VCaP (cell line): ENCODE measurements at regions not wholly inside any gene's neighbourhood (a gene's known extent, or its start where the extent isn't known, plus 50 kb on each side); places are given as distances from the start of the nearest gene placed in this dataset.
A peak's percentile ranks its signal among the peaks of the same experiment; 100 is the strongest.

Source experiments
- H3K27ac ChIP-seq: fragments of 450-650 bp; 2 replicates; pipeline ENCODE4 v1.5.1; 2017
- CTCF ChIP-seq: fragments of 450-650 bp; conservative IDR thresholded peaks from 2 replicates; pipeline ENCODE4 v1.5.1; 2017; ENCODE audit warnings: mild to moderate bottlenecking, moderate library complexity

GRCh38 chr4:41426539-41426938 is 111.4 kb upstream of the LIMCH1 start:
- H3K27ac ChIP-seq = peak overlapping the region; percentile 76
- TF ChIP-seq CTCF = no peak

DNA sequence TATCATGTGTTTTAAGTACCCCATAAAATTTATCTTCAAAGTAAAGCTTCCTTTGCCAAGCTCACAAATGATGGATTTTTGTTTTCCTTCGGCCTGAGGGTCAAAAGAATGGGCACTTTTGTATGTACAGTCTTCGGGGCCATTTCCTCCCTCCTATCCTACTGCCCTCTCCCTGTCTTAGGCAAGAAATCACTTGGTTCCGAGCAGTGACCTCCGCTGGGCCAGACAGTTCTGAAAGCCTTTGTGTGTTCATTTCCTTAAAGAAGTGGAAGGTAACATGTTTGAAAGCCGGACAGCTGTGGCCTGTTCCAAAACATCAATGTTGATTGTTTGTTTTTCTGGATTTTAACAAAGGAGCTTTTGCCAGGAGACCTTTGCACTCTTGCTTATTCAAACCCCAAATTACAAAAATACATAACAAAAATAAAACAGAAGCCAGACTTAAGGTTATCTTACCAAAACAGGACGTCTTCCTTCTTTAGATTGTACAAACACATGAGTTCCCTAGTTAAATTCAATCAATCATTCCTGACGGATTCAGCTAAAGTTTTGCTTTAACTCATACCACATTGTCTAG is 110.6 kb upstream of the LIMCH1 start:
- no peak for TF ChIP-seq CTCF
- H3K27ac ChIP-seq = peak overlapping the region; percentile 76

- TF ChIP-seq CTCF = no peak
These were observed 109.9 kb upstream of the LIMCH1 start for GRCh38 chr4:41427931-41428600.

DNA sequence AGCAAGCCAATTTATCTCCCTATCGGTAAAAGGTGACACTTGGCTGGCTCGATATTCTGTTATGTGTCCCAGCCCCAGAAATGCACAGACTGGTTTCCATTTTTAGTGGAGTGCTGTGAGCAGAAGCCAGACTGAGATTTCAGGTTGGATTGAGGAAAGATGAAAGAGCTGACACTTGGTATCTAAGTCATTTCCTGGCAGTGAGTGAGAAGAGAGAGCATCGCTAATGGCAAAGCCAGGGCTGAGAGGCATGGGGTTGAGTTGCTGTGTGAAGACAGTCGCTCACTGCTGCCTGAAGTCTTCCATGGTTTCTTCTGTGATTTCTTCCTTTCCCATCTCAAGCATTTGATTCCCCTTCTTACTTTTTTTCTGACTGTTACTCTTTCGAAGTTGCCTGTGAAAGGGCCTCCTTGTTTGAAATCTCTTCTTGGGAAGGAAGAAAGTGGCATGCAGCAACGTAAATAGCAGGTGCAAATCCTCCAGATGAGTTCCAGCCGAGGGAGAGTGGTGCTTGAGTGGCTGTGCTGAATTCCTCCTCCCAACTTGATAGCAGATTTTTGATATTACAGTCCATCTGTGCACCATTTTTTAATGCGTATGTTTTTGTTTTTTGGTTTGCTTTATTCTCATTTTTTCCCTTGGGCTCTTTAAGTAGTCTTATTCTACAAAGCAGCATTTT is 109.2 kb upstream of the LIMCH1 start:
- H3K27ac ChIP-seq = peak overlapping the region; percentile 76
- no peak for TF ChIP-seq CTCF

More at GRCh38 chr4:41427931-41428600, 109.9 kb upstream of the LIMCH1 start:
- peak overlapping the region; percentile 76 for H3K27ac ChIP-seq

- no peak for TF ChIP-seq CTCF
- peak overlapping the region; percentile 76 for H3K27ac ChIP-seq
These were observed 108.7 kb upstream of the LIMCH1 start for GRCh38 chr4:41429280-41429669.

DNA sequence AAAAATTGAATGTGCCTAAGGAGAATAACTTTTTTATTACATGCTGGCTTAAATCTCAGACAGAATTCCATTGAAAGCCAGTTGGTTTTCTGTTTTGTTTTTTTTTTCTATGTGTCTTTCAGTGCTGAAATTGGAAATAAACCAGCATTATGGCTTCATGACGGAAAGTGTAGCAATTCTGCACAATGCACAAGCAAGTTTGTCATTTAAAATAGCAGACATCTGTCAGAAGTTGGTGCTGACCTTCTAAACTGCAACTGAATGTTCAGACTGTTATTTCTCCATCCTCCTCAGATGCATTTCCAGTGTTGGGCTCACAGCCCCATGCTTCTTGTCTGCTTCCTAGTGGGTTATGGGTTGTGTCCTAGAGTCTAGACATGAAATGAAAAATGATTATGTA is 107.2 kb upstream of the LIMCH1 start:
- H3K27ac ChIP-seq = no peak overlapping the region
- no peak for TF ChIP-seq CTCF

- no peak overlapping the region for H3K27ac ChIP-seq
- TF ChIP-seq CTCF = no peak
These were observed 106.7 kb upstream of the LIMCH1 start for GRCh38 chr4:41431276-41431675.
